ENCODE measurements at regions not wholly inside any gene's neighbourhood (a gene's known extent, or its start where the extent isn't known, plus 50 kb on each side); places are given as distances from the start of the nearest gene placed in this dataset.

DNA sequence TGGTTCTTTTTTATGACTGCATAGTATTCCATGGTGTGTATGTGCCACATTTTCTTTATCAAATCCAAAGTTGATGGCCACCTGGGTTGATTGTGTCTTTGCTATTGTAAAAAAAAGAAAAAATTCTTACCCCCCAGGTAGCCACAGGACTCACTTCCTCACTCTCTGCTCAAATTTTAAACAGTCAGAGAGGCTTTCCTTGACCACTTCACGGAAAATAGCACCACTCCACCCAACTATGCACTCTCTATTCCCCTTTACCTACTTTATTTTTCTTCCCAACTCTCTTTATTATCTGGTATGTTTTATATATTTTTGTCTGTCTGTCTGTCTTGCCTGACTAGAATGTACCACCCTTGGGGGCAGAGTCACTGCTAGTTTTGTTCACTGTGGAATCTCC is 205.3 kb downstream of the BTG1 start:
- TF ChIP-seq CTCF (IDR thresholded peaks at IDR 0.05) (no peak), POLR2AphosphoS5 (IDR thresholded peaks at IDR 0.05; ENCODE audit: low read depth, low read length) (no peak), SIN3A (IDR thresholded peaks at IDR 0.05; ENCODE audit: borderline replicate concordance, insufficient read depth, low read depth, low read length) (no peak)
